Erythroblast (primary cell): ENCODE measurements at regions not wholly inside any gene's neighbourhood (a gene's known extent, or its start where the extent isn't known, plus 50 kb on each side); places are given as distances from the start of the nearest gene placed in this dataset.

Experiments
- GATA1 ChIP-seq: IDR thresholded peaks from 2 replicates; pipeline ENCODE4 v1.6.1; 2011; ENCODE audit warnings: low read depth, mild to moderate bottlenecking, control low read depth, low read length, moderate library complexity
- POLR2A ChIP-seq: IDR thresholded peaks from 2 replicates; pipeline ENCODE4 v1.6.1; 2011; ENCODE audit warnings: mild to moderate bottlenecking, low read length

DNA sequence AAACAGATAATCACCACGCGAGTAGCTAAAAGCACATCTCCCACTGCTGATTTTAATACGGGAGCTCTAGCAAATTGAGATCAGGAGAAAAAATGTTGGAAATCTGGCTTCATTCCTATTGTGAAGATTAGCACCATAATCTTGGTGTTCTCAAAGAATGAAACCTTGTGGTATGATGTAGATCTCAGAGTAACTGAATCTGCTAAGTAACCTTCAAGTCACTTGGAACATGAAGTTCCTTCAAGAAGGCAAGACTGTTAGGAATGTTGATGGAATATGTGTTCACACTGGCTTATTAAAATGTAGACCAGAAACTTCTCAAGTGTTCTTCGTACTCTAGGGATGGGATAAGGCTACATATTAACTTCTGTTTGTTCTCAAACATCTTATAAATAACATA is 117.4 kb upstream of the CHRM3 start:
- TF ChIP-seq POLR2A: no peak
- TF ChIP-seq GATA1: no peak
